ENCODE measurements at regions not wholly inside any gene's neighbourhood (a gene's known extent, or its start where the extent isn't known, plus 50 kb on each side); places are given as distances from the start of the nearest gene placed in this dataset.

DNA sequence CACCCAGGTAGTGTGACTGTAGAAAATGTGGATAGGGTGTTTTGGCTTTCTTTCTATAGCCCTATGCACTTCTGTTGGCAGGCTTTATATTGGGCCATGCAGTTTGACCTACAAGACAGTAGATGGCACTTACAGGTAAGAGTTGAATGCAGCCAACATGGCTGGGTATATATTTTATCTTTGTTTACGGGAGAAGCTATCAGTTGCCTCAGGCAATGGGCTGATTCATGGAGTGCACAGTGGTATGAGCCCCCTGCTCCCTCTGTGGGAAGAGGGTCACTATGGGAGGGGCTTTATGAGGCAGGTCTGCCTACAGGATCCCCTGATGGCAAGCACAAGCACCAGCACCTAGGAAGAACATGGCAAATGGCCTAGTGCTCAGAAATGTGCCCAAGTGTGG is 301.2 kb upstream of the CDIN1 start:
- no peak overlapping the region for H3K4me2 ChIP-seq (ENCODE audit: low read depth, low read length)

More for the DNA sequence above, 301.2 kb upstream of the CDIN1 start:
- intact Hi-C loops (cut with micrococcal nuclease) (no loop called here), dilution Hi-C loops (cut with HindIII; ENCODE audit: low sequenced_read_pairs, unreplicated experiment) (no loop called here), in situ Hi-C loops (cut with MboI; ENCODE audit: low sequenced_read_pairs) (no loop called here)
- Histone ChIP-seq H3K27ac (ENCODE audit: insufficient read depth, low read length) (no peak overlapping the region), H2BK15ac (ENCODE audit: low read depth, low read length) (no peak overlapping the region), H3K9me3 (ENCODE audit: control insufficient read depth, insufficient read depth, low read length) (peaks cover 14% of the 10 kb centered on the region), H3K9me1 (ENCODE audit: insufficient read depth, low read length) (no peaks in the 10 kb centered on the region), H3K79me1 (ENCODE audit: low read depth in 1 of 2, low read length in 2 of 2) (no peaks in the 10 kb centered on the region), H4K91ac (ENCODE audit: insufficient read depth, low read depth, low read length) (no peak overlapping the region), H3K4me3 (ENCODE audit: insufficient read depth, low read depth, low read length) (no peak overlapping the region), H3K56ac (ENCODE audit: extremely low read depth, insufficient read depth, low read length) (no peak overlapping the region), H2BK5ac (ENCODE audit: low read depth, low read length, poor library complexity, severe bottlenecking) (no peak overlapping the region), H4K5ac (ENCODE audit: low read depth, low read length) (no peak overlapping the region), H3K4me1 (ENCODE audit: control insufficient read depth, insufficient read depth, low read length) (no peaks in the 10 kb centered on the region), H4K20me1 (ENCODE audit: insufficient read depth, low read length) (no peaks in the 10 kb centered on the region), H3K36me3 (ENCODE audit: control insufficient read depth, insufficient read depth, low read length) (no peaks in the 10 kb centered on the region), H2AK5ac (ENCODE audit: low read depth, low read length) (no peak overlapping the region), H3K23ac (ENCODE audit: low read depth, low read length) (no peak overlapping the region), H2BK120ac (ENCODE audit: low read depth, low read length) (peak overlapping the region; percentile 26; the same call in 1 of the 2 replicates), H2BK20ac (ENCODE audit: low read depth, low read length) (peak overlapping the region; percentile 85), H3K27me3 (ENCODE audit: control insufficient read depth, insufficient read depth, low read length) (no peaks in the 10 kb centered on the region), H2AK9ac (replicated peaks; ENCODE audit: low read depth, low read length, poor library complexity) (no peak overlapping the region), H3K18ac (ENCODE audit: low read depth, low read length) (no peak overlapping the region), H3K4ac (ENCODE audit: low read depth, low read length) (peak overlapping the region; percentile 51), H2AFZ (replicated peaks; ENCODE audit: low read length, poor library complexity) (peak overlapping the region; percentile 16), H3K14ac (replicated peaks; ENCODE audit: low read depth, low read length) (peak overlapping the region; percentile 70), H4K8ac (ENCODE audit: low read depth in 2 of 2, low read length in 2 of 2) (peak overlapping the region in 1 of 2 experiments; percentile 9; a peak in 1 of 4 replicates), H3K9ac (ENCODE audit: low read depth, low read length) (no peak overlapping the region)
- ATAC-seq (ENCODE audit: low read depth): no peak
- no TSS peak for BruUV-seq (replicated peaks)
- no CpG with 5 or more reads among the region's 1 CpG for WGBS, 2 experiments (ENCODE audit: extremely low coverage in 2 of 2, insufficient read length in 1 of 2)
- CTCF ChIA-PET: no interaction called here
- POLR2A ChIA-PET (ENCODE audit: unreplicated experiment): interaction anchor here (0.5 kb wide), 1 partner anchor 845 kb away, joined by 9 read pairs; no protein-coding TSS in a partner anchor
- TF ChIP-seq CEBPB (IDR thresholded peaks at IDR 0.05; ENCODE audit: low read depth, low read length): no peak
- TF ChIP-seq CHD1 (IDR thresholded peaks at IDR 0.05; ENCODE audit: low read depth, low read length): no peak
- no peak for TF ChIP-seq RFX5 (IDR thresholded peaks at IDR 0.05; ENCODE audit: low read depth, low read length)
- TF ChIP-seq SMC3 (IDR thresholded peaks at IDR 0.05; ENCODE audit: low read depth, low read length): no peak
- peak; percentile 14; the same call in 1 of the 2 replicates for TF ChIP-seq CTCF (conservative IDR thresholded peaks at IDR 0.05; ENCODE audit: low read depth, low read length)
- TF ChIP-seq RAD21 (IDR thresholded peaks at IDR 0.05; ENCODE audit: low read length): peak; percentile 39
- TF ChIP-seq, protein P1, sequence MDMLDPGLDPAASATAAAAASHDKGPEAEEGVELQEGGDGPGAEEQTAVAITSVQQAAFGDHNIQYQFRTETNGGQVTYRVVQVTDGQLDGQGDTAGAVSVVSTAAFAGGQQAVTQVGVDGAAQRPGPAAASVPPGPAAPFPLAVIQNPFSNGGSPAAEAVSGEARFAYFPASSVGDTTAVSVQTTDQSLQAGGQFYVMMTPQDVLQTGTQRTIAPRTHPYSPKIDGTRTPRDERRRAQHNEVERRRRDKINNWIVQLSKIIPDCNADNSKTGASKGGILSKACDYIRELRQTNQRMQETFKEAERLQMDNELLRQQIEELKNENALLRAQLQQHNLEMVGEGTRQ (IDR thresholded peaks at IDR 0.05; ENCODE audit: low read depth, low read length): no peak
- peak; percentile 11 for DNase-seq

Data from IMR-90 (cell line).